ENCODE measurements at regions not wholly inside any gene's neighbourhood (a gene's known extent, or its start where the extent isn't known, plus 50 kb on each side); places are given as distances from the start of the nearest gene placed in this dataset.

- POLR2A ChIA-PET (ENCODE audit: unreplicated experiment): no interaction called here
- H4K5ac ChIP-seq (ENCODE audit: low read depth, low read length): no peak overlapping the region
- H2BK5ac ChIP-seq (ENCODE audit: low read depth, low read length, poor library complexity, severe bottlenecking): no peak overlapping the region
- no peak overlapping the region for H2BK15ac ChIP-seq (ENCODE audit: low read depth, low read length)
- H2BK120ac ChIP-seq (ENCODE audit: low read depth, low read length): no peak overlapping the region
- no peak for TF ChIP-seq CEBPB (IDR thresholded peaks at IDR 0.05; ENCODE audit: low read depth, low read length)
- no peak for TF ChIP-seq RCOR1 (IDR thresholded peaks at IDR 0.05; ENCODE audit: insufficient replicate concordance, low read length)
- no peak for TF ChIP-seq NFE2L2 (IDR thresholded peaks at IDR 0.05; ENCODE audit: low read depth, low read length)
- no peak for TF ChIP-seq BHLHE40 (IDR thresholded peaks at IDR 0.05; ENCODE audit: low read depth, low read length)
- no peak for TF ChIP-seq RAD21 (IDR thresholded peaks at IDR 0.05; ENCODE audit: low read length)
- no peak for TF ChIP-seq MXI1 (IDR thresholded peaks at IDR 0.05; ENCODE audit: borderline replicate concordance, low read depth, low read length)
- TF ChIP-seq SMC3 (IDR thresholded peaks at IDR 0.05; ENCODE audit: low read depth, low read length): no peak
- no peak for TF ChIP-seq RFX5 (IDR thresholded peaks at IDR 0.05; ENCODE audit: low read depth, low read length)
- no peak for TF ChIP-seq CTCF (conservative IDR thresholded peaks at IDR 0.05; ENCODE audit: low read depth, low read length)
- TF ChIP-seq USF2 (IDR thresholded peaks at IDR 0.05; ENCODE audit: low read depth, low read length): no peak
- no peak for TF ChIP-seq POLR2A (IDR thresholded peaks at IDR 0.05; ENCODE audit: low read depth, low read length)
- TF ChIP-seq MAZ (IDR thresholded peaks at IDR 0.05; ENCODE audit: borderline replicate concordance, low read depth, low read length): no peak
- TF ChIP-seq MAFK (IDR thresholded peaks at IDR 0.05; ENCODE audit: low read depth, low read length): no peak
- no peak for TF ChIP-seq FOS (IDR thresholded peaks at IDR 0.05; ENCODE audit: low read depth, low read length)
- no peaks in the 10 kb centered on the region for H3K36me3 ChIP-seq (ENCODE audit: control insufficient read depth, insufficient read depth, low read length)
- H3K79me1 ChIP-seq (ENCODE audit: low read depth in 1 of 2, low read length in 2 of 2): no peaks in the 10 kb centered on the region
- DNase-seq: no peak
- CTCF ChIA-PET: no interaction called here
- no peak overlapping the region for H3K4me2 ChIP-seq (ENCODE audit: low read depth, low read length)
- no peak overlapping the region for H2AK9ac ChIP-seq (replicated peaks; ENCODE audit: low read depth, low read length, poor library complexity)
- no peak overlapping the region for H3K14ac ChIP-seq (replicated peaks; ENCODE audit: low read depth, low read length)
- no peak overlapping the region for H2AFZ ChIP-seq (replicated peaks; ENCODE audit: low read length, poor library complexity)
- H3K27me3 ChIP-seq (ENCODE audit: control insufficient read depth, insufficient read depth, low read length): no peaks in the 10 kb centered on the region
- intact Hi-C loops (cut with micrococcal nuclease): no loop called here
- no peak overlapping the region for H3K4ac ChIP-seq (ENCODE audit: low read depth, low read length)
- WGBS, 2 experiments (ENCODE audit: extremely low coverage in 2 of 2, insufficient read length in 1 of 2): no CpG with 5 or more reads among the region's 21 CpGs
- H4K20me1 ChIP-seq (ENCODE audit: insufficient read depth, low read length): no peaks in the 10 kb centered on the region
- H4K91ac ChIP-seq (ENCODE audit: insufficient read depth, low read depth, low read length): no peak overlapping the region
- no peaks in the 10 kb centered on the region for H3K4me1 ChIP-seq (ENCODE audit: control insufficient read depth, insufficient read depth, low read length)
- H3K27ac ChIP-seq (ENCODE audit: insufficient read depth, low read length): no peak overlapping the region
- H3K18ac ChIP-seq (ENCODE audit: low read depth, low read length): no peak overlapping the region
- no peak overlapping the region for H4K8ac ChIP-seq (ENCODE audit: low read depth in 2 of 2, low read length in 2 of 2)
- no peak overlapping the region for H3K9ac ChIP-seq (ENCODE audit: low read depth, low read length)
- in situ Hi-C loops (cut with MboI; ENCODE audit: low sequenced_read_pairs): no loop called here
- H2AK5ac ChIP-seq (ENCODE audit: low read depth, low read length): no peak overlapping the region
- no peaks in the 10 kb centered on the region for H3K9me1 ChIP-seq (ENCODE audit: insufficient read depth, low read length)
- dilution Hi-C loops (cut with HindIII; ENCODE audit: low sequenced_read_pairs, unreplicated experiment): no loop called here
- H3K56ac ChIP-seq (ENCODE audit: extremely low read depth, insufficient read depth, low read length): no peak overlapping the region
- H2BK20ac ChIP-seq (ENCODE audit: low read depth, low read length): no peak overlapping the region
- ATAC-seq (ENCODE audit: low read depth): no peak
- H3K4me3 ChIP-seq (ENCODE audit: insufficient read depth, low read depth, low read length): no peak overlapping the region
- no TSS peak for BruUV-seq (replicated peaks)
- no peak overlapping the region for H3K23ac ChIP-seq (ENCODE audit: low read depth, low read length)
- H3K9me3 ChIP-seq (ENCODE audit: control insufficient read depth, insufficient read depth, low read length): peaks cover 5% of the 10 kb centered on the region; the same call in 1 of the 2 replicates
Observed at GRCh38 chr7:69232445-69233376, 365.6 kb upstream of the AUTS2 start.

Data from IMR-90 (cell line).